Liver (tissue), 3 donors: ENCODE measurements at regions not wholly inside any gene's neighbourhood (a gene's known extent, or its start where the extent isn't known, plus 50 kb on each side); places are given as distances from the start of the nearest gene placed in this dataset.

Source experiments
- GABPA ChIP-seq, 2 donors: IDR thresholded peaks in 1 of 2; conservative IDR thresholded peaks in 1 of 2; 2 replicates each; pipeline ENCODE4 v1.6.1; 2016; ENCODE audit warnings: antibody characterized with exemption in 2 of 2, mild to moderate bottlenecking in 1 of 2, moderate library complexity in 1 of 2
- JUND ChIP-seq, 2 donors: IDR thresholded peaks; 2 replicates each; pipeline ENCODE4 v1.6.1; 2016; ENCODE audit warnings: antibody characterized with exemption in 2 of 2
- RAD21 ChIP-seq, 2 donors: IDR thresholded peaks; 2 replicates each; pipeline ENCODE4 v1.6.1; 2016; ENCODE audit warnings: antibody characterized with exemption in 2 of 2, mild to moderate bottlenecking in 2 of 2
- YY1 ChIP-seq: IDR thresholded peaks from 2 replicates; pipeline ENCODE4 v1.6.1; 2016; ENCODE audit warnings: antibody characterized with exemption, mild to moderate bottlenecking
- TF ChIP-seq, protein P1 (sequence below): IDR thresholded peaks from 2 replicates; pipeline ENCODE4 v1.6.1; 2016; ENCODE audit warnings: antibody characterized with exemption, mild to moderate bottlenecking
- TF ChIP-seq, protein P2 (sequence below): IDR thresholded peaks from 2 replicates; pipeline ENCODE4 v1.6.1; 2016; ENCODE audit warnings: antibody characterized with exemption
- TF ChIP-seq, protein P3 (sequence below): fragments of 150-350 bp; IDR thresholded peaks from 2 replicates; pipeline ENCODE4 v1.5.1; 2017; ENCODE audit warnings: improper control_type of control experiment, low read depth, low read length; ENCODE audit not compliant: missing input control
- TF ChIP-seq, protein P4 (sequence below): IDR thresholded peaks from 2 replicates; pipeline ENCODE4 v1.6.1; 2016; ENCODE audit warnings: antibody characterized with exemption
- donor health status: healthy.
- donor health status: healthy.

DNA sequence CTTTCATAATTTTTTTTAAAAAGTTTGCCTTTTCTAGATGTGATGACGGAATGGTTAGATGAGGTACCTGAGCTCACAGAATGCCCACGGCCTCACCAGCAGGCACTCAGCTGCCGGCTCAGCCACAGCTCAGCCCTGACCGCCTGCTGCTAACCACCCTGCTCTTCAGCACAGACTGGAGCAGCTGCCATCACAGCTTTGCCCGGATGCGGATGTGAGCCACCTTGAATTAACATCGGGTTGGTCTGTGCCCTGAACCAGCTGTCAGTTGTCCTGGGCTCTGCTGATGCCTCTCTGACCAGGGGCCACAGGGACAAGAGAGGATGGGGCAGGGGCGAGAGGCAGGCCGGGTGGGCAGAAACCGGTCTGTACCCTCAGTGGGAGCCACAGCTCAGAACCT lies 93.3 kb downstream of the HMX1 start:
- TF ChIP-seq, protein P1, sequence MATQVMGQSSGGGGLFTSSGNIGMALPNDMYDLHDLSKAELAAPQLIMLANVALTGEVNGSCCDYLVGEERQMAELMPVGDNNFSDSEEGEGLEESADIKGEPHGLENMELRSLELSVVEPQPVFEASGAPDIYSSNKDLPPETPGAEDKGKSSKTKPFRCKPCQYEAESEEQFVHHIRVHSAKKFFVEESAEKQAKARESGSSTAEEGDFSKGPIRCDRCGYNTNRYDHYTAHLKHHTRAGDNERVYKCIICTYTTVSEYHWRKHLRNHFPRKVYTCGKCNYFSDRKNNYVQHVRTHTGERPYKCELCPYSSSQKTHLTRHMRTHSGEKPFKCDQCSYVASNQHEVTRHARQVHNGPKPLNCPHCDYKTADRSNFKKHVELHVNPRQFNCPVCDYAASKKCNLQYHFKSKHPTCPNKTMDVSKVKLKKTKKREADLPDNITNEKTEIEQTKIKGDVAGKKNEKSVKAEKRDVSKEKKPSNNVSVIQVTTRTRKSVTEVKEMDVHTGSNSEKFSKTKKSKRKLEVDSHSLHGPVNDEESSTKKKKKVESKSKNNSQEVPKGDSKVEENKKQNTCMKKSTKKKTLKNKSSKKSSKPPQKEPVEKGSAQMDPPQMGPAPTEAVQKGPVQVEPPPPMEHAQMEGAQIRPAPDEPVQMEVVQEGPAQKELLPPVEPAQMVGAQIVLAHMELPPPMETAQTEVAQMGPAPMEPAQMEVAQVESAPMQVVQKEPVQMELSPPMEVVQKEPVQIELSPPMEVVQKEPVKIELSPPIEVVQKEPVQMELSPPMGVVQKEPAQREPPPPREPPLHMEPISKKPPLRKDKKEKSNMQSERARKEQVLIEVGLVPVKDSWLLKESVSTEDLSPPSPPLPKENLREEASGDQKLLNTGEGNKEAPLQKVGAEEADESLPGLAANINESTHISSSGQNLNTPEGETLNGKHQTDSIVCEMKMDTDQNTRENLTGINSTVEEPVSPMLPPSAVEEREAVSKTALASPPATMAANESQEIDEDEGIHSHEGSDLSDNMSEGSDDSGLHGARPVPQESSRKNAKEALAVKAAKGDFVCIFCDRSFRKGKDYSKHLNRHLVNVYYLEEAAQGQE = no peak
- TF ChIP-seq JUND (IDR thresholded peaks at IDR 0.05) (no peak), RAD21 (IDR thresholded peaks at IDR 0.05) (no peak), YY1 (no peak), GABPA (IDR thresholded peaks at IDR 0.05 in 1 of 2, conservative IDR thresholded peaks at IDR 0.05 in 1 of 2) (no peak)
- TF ChIP-seq, protein P2, sequence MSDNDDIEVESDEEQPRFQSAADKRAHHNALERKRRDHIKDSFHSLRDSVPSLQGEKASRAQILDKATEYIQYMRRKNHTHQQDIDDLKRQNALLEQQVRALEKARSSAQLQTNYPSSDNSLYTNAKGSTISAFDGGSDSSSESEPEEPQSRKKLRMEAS = no peak
- TF ChIP-seq, protein P3, sequence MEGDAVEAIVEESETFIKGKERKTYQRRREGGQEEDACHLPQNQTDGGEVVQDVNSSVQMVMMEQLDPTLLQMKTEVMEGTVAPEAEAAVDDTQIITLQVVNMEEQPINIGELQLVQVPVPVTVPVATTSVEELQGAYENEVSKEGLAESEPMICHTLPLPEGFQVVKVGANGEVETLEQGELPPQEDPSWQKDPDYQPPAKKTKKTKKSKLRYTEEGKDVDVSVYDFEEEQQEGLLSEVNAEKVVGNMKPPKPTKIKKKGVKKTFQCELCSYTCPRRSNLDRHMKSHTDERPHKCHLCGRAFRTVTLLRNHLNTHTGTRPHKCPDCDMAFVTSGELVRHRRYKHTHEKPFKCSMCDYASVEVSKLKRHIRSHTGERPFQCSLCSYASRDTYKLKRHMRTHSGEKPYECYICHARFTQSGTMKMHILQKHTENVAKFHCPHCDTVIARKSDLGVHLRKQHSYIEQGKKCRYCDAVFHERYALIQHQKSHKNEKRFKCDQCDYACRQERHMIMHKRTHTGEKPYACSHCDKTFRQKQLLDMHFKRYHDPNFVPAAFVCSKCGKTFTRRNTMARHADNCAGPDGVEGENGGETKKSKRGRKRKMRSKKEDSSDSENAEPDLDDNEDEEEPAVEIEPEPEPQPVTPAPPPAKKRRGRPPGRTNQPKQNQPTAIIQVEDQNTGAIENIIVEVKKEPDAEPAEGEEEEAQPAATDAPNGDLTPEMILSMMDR = no peak
- TF ChIP-seq, protein P4, sequence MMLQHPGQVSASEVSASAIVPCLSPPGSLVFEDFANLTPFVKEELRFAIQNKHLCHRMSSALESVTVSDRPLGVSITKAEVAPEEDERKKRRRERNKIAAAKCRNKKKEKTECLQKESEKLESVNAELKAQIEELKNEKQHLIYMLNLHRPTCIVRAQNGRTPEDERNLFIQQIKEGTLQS = no peak
